Caco-2 (cell line): ENCODE measurements at regions not wholly inside any gene's neighbourhood (a gene's known extent, or its start where the extent isn't known, plus 50 kb on each side); places are given as distances from the start of the nearest gene placed in this dataset.
A peak's percentile ranks its signal among the peaks of the same experiment; 100 is the strongest.
"Not testable (repeated sequence)": the region's sequence is repeated elsewhere in the genome, so short reads cannot be mapped to it uniquely, and the experiment has no call there.

Experiments
- BruUV-seq: library from RNA; stranded (reverse); fragments of 400-500 nt; replicated peaks from 2 replicates; lab custom pipeline; 2021; lab: Mats Ljungman, UMichigan
- CTCF ChIA-PET: fragments of 300-600 bp; sonication (Branson Sonifier 250); formaldehyde crosslinking; loops from one replicate; lab custom pipeline; 2022; ENCODE audit warnings: antibody characterized with exemption; lab: Charles Lee
- POLR2A ChIA-PET: fragments of 300-600 bp; sonication (Branson Sonifier 250); formaldehyde crosslinking; loops from one replicate; lab custom pipeline; 2022; ENCODE audit warnings: antibody characterized with exemption; lab: Charles Lee
- DNase-seq, 2 experiments: peaks; one replicate each; pipeline versions ENCODE4 v3.0.0 to v3.0.0-alpha.2; 2020 to 2022
- H3K27me3 ChIP-seq: replicated peaks from 2 replicates; pipeline ENCODE4 v1.6.0; 2011; ENCODE audit warnings: low read length; ENCODE audit not compliant: control insufficient read depth, insufficient read depth
- H3K36me3 ChIP-seq: 2 replicates; pipeline ENCODE4 v1.5.1; 2011; ENCODE audit warnings: low read length; ENCODE audit not compliant: control insufficient read depth, insufficient read depth
- H3K4me1 ChIP-seq: fragments of 250-450 bp; sonication (Bioruptor Pico); 2 replicates; pipeline ENCODE4 v1.5.1; 2020; ENCODE audit warnings: mild to moderate bottlenecking
- H3K4me3 ChIP-seq: 2 replicates; pipeline ENCODE4 v1.5.1; 2011; ENCODE audit warnings: low read depth, mild to moderate bottlenecking, control low read depth, low read length
- H3K9me3 ChIP-seq: fragments of 250-450 bp; sonication (Bioruptor Pico); 2 replicates; pipeline ENCODE4 v1.5.1; 2020; ENCODE audit warnings: mild to moderate bottlenecking, moderate library complexity
- H3K27ac Mint-ChIP-seq: one replicate; pipeline ENCODE4 v1.8.0; 2022; ENCODE audit warnings: mixed read lengths; ENCODE audit not compliant: unreplicated experiment
- H3K27me3 Mint-ChIP-seq: one replicate; pipeline ENCODE4 v1.8.0; 2022; ENCODE audit warnings: mixed read lengths; ENCODE audit not compliant: insufficient read depth, unreplicated experiment
- H3K36me3 Mint-ChIP-seq: one replicate; pipeline ENCODE4 v1.8.0; 2022; ENCODE audit warnings: mild to moderate bottlenecking, mixed read lengths; ENCODE audit not compliant: insufficient read depth, unreplicated experiment
- H3K4me1 Mint-ChIP-seq: one replicate; pipeline ENCODE4 v1.8.0; 2022; ENCODE audit warnings: low read depth, mixed read lengths; ENCODE audit not compliant: unreplicated experiment
- H3K4me3 Mint-ChIP-seq: one replicate; pipeline ENCODE4 v1.8.0; 2022; ENCODE audit warnings: mild to moderate bottlenecking, moderate library complexity, mixed read lengths; ENCODE audit not compliant: unreplicated experiment
- H3K9me3 Mint-ChIP-seq: one replicate; pipeline ENCODE4 v1.8.0; 2022; ENCODE audit warnings: mixed read lengths; ENCODE audit not compliant: unreplicated experiment
- CTCF ChIP-seq, 2 experiments: fragments of 200-600 bp in 1 of 2; IDR thresholded peaks; 1 replicate in 1 of 2; 2 replicates in 1 of 2; pipeline versions ENCODE4 v1.5.1 to v1.8.0; 2011 to 2022; ENCODE audit warnings: antibody characterized with exemption in 1 of 2, control low read depth in 1 of 2, inconsistent platforms in 1 of 2, low read depth in 1 of 2, low read length in 1 of 2, mild to moderate bottlenecking in 1 of 2, moderate library complexity in 1 of 2; ENCODE audit not compliant: insufficient read depth in 1 of 2, severe bottlenecking in 1 of 2, unreplicated experiment in 1 of 2
- intact Hi-C: fragments of 100-400 bp; cut with micrococcal nuclease; formaldehyde crosslinking; loops from one replicate; pipeline ENCODE4 v1.10.0; 2022; ENCODE audit not compliant: unreplicated experiment

DNA sequence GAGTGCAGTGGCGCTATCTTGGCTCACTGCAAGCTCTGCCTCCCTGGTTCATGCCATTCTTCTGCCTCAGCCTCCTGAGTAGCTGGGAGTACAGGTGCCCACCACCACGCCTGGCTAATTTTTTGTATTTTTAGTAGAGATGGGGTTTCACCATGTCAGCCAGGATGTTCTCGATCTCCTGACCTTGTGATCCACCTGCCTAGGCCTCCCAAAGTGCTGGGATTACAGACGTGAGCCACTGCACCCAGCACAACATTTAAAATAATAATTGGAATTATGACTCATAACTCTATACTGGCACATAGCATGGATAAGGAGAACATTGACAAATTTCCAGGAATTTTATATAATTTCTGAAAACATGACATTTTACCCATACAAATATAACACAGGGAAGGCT is 54.2 kb downstream of the DBET start:
- POLR2A ChIA-PET, H3K4me3 Mint-ChIP-seq, H3K27ac Mint-ChIP-seq, H3K9me3 Mint-ChIP-seq, H3K27me3 Mint-ChIP-seq, H3K36me3 ChIP-seq, H3K9me3 ChIP-seq, intact Hi-C loops, DNase-seq, H3K4me1 ChIP-seq, BruUV-seq, H3K27me3 ChIP-seq, CTCF ChIA-PET, H3K4me3 ChIP-seq, H3K36me3 Mint-ChIP-seq, H3K4me1 Mint-ChIP-seq: not testable (repeated sequence)

DNA sequence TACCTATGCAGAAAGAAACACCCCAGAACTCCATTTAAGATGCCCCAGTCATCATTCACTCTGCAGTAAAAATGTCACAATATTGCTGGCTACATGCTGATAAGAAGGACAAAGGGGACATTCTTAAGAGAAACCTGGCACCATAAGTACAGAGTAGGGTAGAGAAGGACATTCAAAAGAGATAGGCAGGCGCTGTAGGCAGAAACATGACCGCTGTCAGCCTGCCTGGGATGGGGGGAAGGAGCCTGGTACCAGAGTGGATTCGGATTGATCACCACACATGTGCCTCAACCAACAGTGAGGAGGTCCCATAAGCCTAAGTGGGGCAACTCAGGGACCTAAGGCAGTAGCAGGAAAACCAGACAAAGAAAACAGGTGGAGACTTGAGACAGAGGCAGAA is 54.1 kb upstream of the DUX4 start:
- CTCF ChIA-PET: not testable (repeated sequence)

DNA sequence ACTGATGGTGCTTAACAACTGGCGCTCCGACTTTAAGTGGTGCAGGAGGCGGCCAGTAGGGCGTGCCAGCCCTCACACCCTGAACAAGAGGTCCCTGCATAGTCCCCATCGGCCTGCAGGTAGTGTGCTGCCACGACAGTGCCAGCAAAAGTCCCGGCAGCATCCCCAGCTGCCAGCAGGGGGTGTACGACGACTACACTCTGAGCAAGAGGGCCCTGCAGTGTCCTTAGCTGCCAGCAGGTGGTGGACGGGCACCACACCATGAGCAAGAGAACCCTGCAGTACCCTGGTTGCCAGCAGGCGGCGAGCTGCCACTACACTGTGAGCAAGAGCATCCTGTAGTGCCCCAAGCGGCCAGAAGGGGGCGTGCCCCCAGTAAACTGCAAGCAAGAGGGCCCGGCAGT is 53.5 kb upstream of the DUX4 start:
- H3K4me1 Mint-ChIP-seq, H3K4me3 ChIP-seq, H3K27ac Mint-ChIP-seq, CTCF ChIA-PET, H3K4me3 Mint-ChIP-seq, H3K9me3 Mint-ChIP-seq, H3K27me3 ChIP-seq, H3K36me3 ChIP-seq, BruUV-seq, H3K9me3 ChIP-seq, H3K27me3 Mint-ChIP-seq, intact Hi-C loops, H3K4me1 ChIP-seq, POLR2A ChIA-PET, H3K36me3 Mint-ChIP-seq: not testable (repeated sequence)
- peak; percentile 14 to 26 for DNase-seq

More for the DNA sequence above, 54.1 kb upstream of the DUX4 start:
- H3K9me3 Mint-ChIP-seq, H3K4me1 ChIP-seq, H3K27ac Mint-ChIP-seq, H3K27me3 Mint-ChIP-seq, H3K4me1 Mint-ChIP-seq, POLR2A ChIA-PET, BruUV-seq, H3K9me3 ChIP-seq, H3K36me3 Mint-ChIP-seq, H3K27me3 ChIP-seq, H3K4me3 Mint-ChIP-seq, H3K36me3 ChIP-seq, intact Hi-C loops, H3K4me3 ChIP-seq: not testable (repeated sequence)
- DNase-seq: peak in 1 of 2 experiments; percentile 2

DNA sequence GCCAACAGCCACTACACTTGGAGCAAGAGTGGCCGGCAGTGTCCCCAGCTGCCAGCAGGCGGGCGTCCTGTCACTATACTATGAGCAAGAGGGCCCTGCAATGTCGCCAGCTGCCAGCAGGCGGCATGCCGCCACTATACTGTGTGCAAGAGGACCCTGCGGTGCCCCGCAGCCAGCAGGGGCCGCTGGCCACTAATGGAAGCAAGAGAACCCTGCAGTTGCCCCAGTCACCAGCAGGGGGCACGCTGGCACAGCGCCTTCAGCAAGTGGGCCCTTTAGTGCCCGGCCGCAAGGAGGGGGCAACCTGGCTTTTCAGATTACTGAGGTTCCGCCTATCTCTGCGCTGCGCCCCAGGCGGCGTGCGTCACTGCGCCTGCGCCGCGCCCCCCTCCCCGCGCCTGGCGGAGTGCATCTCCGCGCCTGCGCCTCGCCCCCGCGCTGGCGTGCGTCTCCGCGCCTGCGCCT is 53.0 kb upstream of the DUX4 start:
- H3K27me3 Mint-ChIP-seq, POLR2A ChIA-PET, BruUV-seq, H3K4me3 Mint-ChIP-seq, H3K4me1 ChIP-seq, intact Hi-C loops, CTCF ChIA-PET, H3K27me3 ChIP-seq, H3K27ac Mint-ChIP-seq, H3K4me1 Mint-ChIP-seq, H3K9me3 Mint-ChIP-seq, H3K4me3 ChIP-seq, H3K36me3 ChIP-seq, H3K36me3 Mint-ChIP-seq, H3K9me3 ChIP-seq: not testable (repeated sequence)
- TF ChIP-seq CTCF (IDR thresholded peaks at IDR 0.05; ENCODE audit: insufficient read depth in 1 of 2, low read depth in 1 of 2, low read length in 1 of 2, severe bottlenecking in 1 of 2, unreplicated experiment in 1 of 2): peak in 1 of 2 experiments; percentile 71
- peak; percentile 39 to 43 for DNase-seq

DNA sequence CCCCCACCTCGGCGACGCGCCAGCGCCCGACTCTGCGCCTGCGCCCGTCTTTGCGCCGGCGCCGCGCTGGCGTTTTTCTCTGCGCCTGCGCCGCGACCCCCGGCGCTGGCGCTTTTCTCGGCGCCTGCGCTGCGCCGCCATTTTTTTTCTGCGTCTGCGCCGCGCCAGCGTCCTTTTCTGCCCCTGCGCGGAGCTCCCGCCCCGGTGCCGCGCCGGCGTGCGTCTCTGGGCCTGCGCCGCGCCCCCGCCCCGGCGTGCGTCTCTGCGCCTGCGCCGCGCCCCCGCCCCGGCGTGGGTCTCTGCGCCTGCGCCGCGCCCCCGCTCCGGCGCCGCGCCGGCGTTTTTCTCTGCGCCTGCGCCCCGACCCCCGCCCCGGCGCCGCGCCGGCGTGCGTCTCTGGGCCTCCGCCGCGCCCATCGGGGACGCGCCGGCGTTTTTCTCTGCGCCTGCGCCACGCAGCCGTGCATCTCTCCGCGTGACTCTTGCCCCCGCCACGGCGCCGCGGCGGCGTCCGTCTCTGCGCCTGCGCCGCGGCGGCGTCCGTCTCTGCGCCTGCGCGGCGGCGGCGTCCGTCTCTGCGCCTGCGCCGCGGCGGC is 52.4 kb upstream of the DUX4 start:
- H3K4me1 ChIP-seq, DNase-seq, BruUV-seq, H3K36me3 Mint-ChIP-seq, H3K27me3 Mint-ChIP-seq, H3K9me3 Mint-ChIP-seq, H3K4me3 Mint-ChIP-seq, POLR2A ChIA-PET, intact Hi-C loops, H3K27me3 ChIP-seq, H3K4me1 Mint-ChIP-seq, H3K27ac Mint-ChIP-seq, H3K9me3 ChIP-seq, CTCF ChIA-PET, H3K4me3 ChIP-seq, H3K36me3 ChIP-seq: not testable (repeated sequence)
